ENCODE measurements at regions not wholly inside any gene's neighbourhood (a gene's known extent, or its start where the extent isn't known, plus 50 kb on each side); places are given as distances from the start of the nearest gene placed in this dataset.

GRCh38 chr9:134231330-134231745 is 67.0 kb upstream of the RNU6ATAC start:
- no peak for TF ChIP-seq CTCF (IDR thresholded peaks at IDR 0.05; ENCODE audit: low read depth, low read length)
- TF ChIP-seq EZH2phosphoT487 (IDR thresholded peaks at IDR 0.05; ENCODE audit: low read depth), result no peak
